ENCODE measurements at regions not wholly inside any gene's neighbourhood (a gene's known extent, or its start where the extent isn't known, plus 50 kb on each side); places are given as distances from the start of the nearest gene placed in this dataset.
"Not testable (repeated sequence)": the region's sequence is repeated elsewhere in the genome, so short reads cannot be mapped to it uniquely, and the experiment has no call there.

GRCh38 chr7:113263749-113264148, 145.4 kb upstream of the SMIM30 start:
- no peak for DNase-seq (ENCODE audit: low read depth in 2 of 2, low spot score in 1 of 2)

- not testable (repeated sequence) for DNase-seq (ENCODE audit: low read depth in 2 of 2, low spot score in 1 of 2)
These were observed 144.9 kb upstream of the SMIM30 start for GRCh38 chr7:113263215-113263742.

GRCh38 chr7:113256883-113257531, 138.7 kb upstream of the SMIM30 start:
- DNase-seq (ENCODE audit: low read depth in 2 of 2, low spot score in 1 of 2), result no peak

- DNase-seq (ENCODE audit: low read depth in 2 of 2, low spot score in 1 of 2), result no peak
These were observed 128.8 kb upstream of the SMIM30 start for GRCh38 chr7:113247198-113247597.

- no peak for DNase-seq (ENCODE audit: low read depth in 2 of 2, low spot score in 1 of 2)
These were observed 128.4 kb upstream of the SMIM30 start for GRCh38 chr7:113246738-113247137.

GRCh38 chr7:113232885-113233284, 114.5 kb upstream of the SMIM30 start:
- DNase-seq (ENCODE audit: low read depth in 2 of 2, low spot score in 1 of 2), result no peak

DNA sequence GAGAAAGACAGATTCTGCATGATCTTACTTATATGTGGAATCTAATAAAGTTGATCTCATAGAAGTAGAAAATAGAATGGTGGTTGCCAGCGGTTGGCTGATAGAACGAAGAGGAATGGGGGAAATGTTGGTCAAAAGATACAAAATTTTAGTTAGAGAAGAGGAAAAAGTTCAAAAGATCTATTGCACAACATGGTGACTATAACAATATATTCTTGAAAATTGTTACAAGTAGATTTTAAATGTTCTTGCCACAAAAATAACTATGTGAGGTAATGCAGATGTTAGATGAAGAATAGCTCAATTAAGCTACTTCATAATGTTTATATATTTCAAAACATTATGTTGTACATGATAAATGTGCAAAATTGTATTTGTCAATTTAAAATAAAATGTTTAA, 112.3 kb upstream of the SMIM30 start:
- DNase-seq (ENCODE audit: low read depth in 2 of 2, low spot score in 1 of 2), result no peak

- DNase-seq (ENCODE audit: low read depth in 2 of 2, low spot score in 1 of 2), result no peak
These were observed 99.0 kb upstream of the SMIM30 start for GRCh38 chr7:113217314-113217713.

GRCh38 chr7:113216038-113216437, 97.7 kb upstream of the SMIM30 start:
- DNase-seq (ENCODE audit: low read depth in 2 of 2, low spot score in 1 of 2), result no peak

DNA sequence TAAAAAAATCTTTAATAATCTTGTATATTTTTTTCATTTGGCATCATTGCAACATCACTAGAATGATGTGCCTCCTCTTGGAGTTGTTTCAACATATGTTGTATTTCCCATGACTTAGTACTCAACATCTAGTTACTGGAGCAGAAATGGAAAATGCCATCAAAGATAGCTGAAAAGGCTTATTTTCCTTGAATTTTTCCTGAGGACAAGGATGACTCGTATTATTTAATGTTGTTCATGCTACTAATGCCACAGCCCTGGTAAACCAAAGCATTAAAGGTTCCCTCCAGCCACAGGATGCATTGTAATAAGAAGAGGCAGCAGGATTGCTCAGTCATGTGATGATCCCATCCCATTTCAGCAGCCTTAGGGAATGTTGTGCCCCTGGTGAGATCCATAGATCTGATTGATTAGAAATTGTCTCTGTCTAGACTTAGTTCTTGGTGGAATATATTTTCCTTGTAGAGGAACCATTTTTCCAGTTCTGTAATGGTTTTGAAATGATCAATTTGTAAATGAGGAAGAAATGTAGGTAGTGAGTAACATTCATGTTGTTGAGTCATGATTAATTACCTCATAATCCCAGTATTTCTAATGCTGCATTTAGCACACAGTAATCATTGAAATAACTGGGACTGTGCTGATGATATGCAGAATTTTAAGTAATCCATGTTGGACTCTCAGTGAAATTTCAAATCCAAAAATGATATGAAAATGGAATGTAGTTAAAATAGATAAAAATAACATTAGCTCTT, 91.3 kb upstream of the SMIM30 start:
- DNase-seq (ENCODE audit: low read depth in 2 of 2, low spot score in 1 of 2), result no peak

GRCh38 chr7:113207931-113208330, 89.6 kb upstream of the SMIM30 start:
- no peak for DNase-seq (ENCODE audit: low read depth in 2 of 2, low spot score in 1 of 2)

DNA sequence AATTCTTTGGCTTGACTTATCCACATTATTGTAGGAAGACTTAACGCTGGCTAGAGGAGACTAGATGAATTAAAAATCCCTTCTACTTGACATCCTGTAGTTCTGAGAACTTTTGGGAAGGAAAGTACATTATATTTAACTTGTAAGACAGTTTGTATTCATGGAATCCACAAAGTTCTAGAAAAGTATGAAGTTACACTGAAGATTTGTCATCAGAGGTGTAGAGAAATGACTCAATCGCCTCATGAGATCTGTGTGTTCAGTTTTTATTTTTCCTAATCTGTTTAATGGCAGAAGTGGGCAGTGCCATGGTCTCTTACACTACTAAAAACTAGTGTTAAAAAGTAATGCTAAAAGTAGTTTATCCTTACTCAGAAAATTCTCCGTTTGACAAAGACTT, 89.1 kb upstream of the SMIM30 start:
- no peak for DNase-seq (ENCODE audit: low read depth in 2 of 2, low spot score in 1 of 2)

GRCh38 chr7:113204415-113204814, 86.1 kb upstream of the SMIM30 start:
- no peak for DNase-seq (ENCODE audit: low read depth in 2 of 2, low spot score in 1 of 2)

GRCh38 chr7:113202284-113202683, 83.9 kb upstream of the SMIM30 start:
- DNase-seq (ENCODE audit: low read depth in 2 of 2, low spot score in 1 of 2), result no peak

GRCh38 chr7:113200281-113200680, 81.9 kb upstream of the SMIM30 start:
- no peak for DNase-seq (ENCODE audit: low read depth in 2 of 2, low spot score in 1 of 2)

GRCh38 chr7:113199841-113200240, 81.5 kb upstream of the SMIM30 start:
- DNase-seq (ENCODE audit: low read depth in 2 of 2, low spot score in 1 of 2), result no peak

GRCh38 chr7:113199136-113199535, 80.8 kb upstream of the SMIM30 start:
- no peak for DNase-seq (ENCODE audit: low read depth in 2 of 2, low spot score in 1 of 2)

DNA sequence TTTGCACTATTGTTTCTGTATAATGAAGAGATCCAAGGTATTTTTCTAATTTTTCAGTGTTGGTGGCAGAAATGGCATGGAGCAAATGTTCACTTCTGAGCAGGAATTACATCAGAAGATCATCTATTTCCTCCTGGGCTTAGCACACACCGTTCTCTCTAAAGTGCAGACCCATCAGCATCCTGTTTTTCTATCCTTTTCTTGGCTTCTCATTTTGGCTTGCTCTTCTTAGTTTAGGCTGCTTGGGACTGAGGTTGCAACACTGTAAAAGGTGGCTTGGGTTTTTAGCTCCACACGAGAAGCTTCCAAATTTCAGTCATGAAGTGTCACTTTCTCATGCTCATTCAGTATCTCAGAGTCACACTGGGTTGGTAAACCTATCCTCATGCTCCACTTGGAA, 79.9 kb upstream of the SMIM30 start:
- no peak for DNase-seq (ENCODE audit: low read depth in 2 of 2, low spot score in 1 of 2)

DNA sequence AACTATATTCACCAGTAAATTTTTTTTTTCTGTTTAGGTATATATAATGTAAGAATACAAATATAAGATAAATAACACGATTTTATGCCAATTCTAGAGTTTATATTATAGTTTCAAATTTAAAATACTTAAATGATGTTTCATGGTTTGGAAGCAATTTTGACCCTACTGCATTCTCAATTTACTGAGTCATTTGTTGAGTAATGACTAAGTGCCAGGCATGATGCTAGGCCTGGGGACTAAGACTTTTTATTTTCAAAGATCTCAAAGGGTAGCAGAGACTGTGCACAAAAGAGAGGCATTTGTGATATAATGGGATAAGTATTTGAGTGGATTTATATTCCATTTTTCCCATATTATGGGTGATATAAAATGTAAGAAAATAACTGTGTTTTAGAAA, 78.9 kb upstream of the SMIM30 start:
- no peak for DNase-seq (ENCODE audit: low read depth in 2 of 2, low spot score in 1 of 2)

DNA sequence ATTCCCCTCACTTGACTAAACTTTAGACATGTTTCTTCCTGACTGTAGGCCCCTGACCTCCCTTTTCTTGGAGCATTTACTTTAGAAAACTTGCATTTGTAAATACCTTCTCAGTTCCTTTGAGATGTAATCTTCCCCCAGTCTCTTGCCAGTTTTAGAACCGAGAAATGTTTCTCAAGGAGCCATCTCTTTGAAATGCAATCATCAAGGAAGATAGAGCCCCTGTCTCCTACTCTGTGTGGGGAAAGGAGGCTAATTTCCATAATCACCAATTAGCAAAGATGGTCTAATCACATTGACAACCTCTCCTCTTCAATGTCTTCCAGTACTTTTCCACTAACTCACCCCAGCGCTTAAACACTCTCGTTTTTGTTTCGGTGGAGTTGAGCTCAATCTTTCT, 70.0 kb upstream of the SMIM30 start:
- no peak for DNase-seq (ENCODE audit: low read depth in 2 of 2, low spot score in 1 of 2)

DNA sequence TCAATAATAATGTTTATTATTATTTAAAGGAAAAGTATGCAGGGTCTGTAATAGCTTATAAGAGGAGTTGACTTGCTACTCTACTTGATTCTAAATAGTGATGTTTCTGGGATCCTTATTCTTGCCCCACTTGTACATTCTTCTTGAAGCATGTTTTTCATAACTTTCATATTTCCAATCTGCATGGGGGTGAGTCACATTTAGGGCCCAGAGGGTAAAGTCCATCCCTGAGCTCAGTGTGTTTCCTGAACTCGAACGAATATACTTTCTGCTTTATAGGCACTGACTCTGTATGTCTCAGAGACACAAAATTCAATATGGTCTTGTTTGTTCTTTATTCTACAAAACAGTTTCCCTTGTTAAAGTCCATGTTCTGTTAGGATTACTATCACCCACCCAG, 61.0 kb upstream of the SMIM30 start:
- no peak for DNase-seq (ENCODE audit: low read depth in 2 of 2, low spot score in 1 of 2)

GRCh38 chr7:113176836-113177235, 58.5 kb upstream of the SMIM30 start:
- DNase-seq (ENCODE audit: low read depth in 2 of 2, low spot score in 1 of 2), result no peak

DNA sequence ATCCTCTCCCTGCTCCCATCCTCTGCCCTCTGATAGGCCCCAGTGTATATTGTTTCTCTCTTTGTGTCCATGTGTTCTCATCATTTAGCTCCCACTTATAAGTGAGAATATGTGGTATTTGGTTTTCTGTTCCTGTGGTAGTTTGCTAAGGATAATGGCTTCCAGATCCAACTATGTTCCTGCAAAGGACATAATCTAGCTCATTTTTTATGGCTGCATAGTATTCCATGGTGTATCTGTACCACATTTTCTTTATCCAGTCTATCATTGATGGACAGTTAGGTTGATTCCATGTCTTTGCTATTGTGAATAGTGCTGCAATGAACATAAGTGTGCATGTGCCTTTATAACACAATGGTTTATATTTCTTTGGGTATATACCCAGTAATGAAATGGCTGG, 57.8 kb upstream of the SMIM30 start:
- DNase-seq (ENCODE audit: low read depth in 2 of 2, low spot score in 1 of 2), result not testable (repeated sequence)

All from stimulated activated CD8-positive, alpha-beta memory T cell treated with anti-CD3 and anti-CD28 coated beads, Interleukin-4, amount 100 ng/mL, for 1 hour (primary cell).